NB4 (cell line): ENCODE measurements at regions not wholly inside any gene's neighbourhood (a gene's known extent, or its start where the extent isn't known, plus 50 kb on each side); places are given as distances from the start of the nearest gene placed in this dataset.

Experiments used
- MYC ChIP-seq: IDR thresholded peaks from 2 replicates; pipeline ENCODE4 v1.6.1; 2011; ENCODE audit warnings: low read depth, low read length
- POLR2A ChIP-seq: IDR thresholded peaks from 2 replicates; pipeline ENCODE4 v1.6.1; 2011; ENCODE audit warnings: mild to moderate bottlenecking; ENCODE audit not compliant: insufficient read length; ENCODE audit errors: extremely low read depth
- TF ChIP-seq, protein P1 (sequence below): IDR thresholded peaks from one replicate; pipeline ENCODE4 v1.5.1; 2012; ENCODE audit warnings: low read depth, low read length
- TF ChIP-seq, protein P2 (sequence below): IDR thresholded peaks from 2 replicates; pipeline ENCODE4 v1.6.1; 2011; ENCODE audit warnings: low read depth, low read length

DNA sequence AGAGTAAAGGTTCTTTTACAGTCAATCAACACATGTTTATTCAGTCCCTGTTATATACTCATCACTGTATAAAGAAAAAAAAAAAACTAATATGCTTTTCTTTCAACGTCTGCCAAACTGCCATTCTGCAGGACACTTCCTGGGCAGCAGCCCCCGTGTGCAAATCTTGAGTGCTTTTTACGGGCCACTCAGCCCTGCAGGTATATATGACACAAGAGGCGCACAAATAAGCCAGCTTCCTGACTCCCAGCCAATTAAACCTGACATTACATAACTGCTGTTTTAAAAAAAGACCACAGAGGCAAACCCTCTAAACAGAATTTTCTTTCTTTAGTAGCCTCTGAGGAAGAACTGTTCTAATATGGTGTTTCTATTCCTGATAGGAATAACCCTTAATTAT is 263.0 kb upstream of the NEBL start:
- TF ChIP-seq POLR2A = no peak
- TF ChIP-seq, protein P1, sequence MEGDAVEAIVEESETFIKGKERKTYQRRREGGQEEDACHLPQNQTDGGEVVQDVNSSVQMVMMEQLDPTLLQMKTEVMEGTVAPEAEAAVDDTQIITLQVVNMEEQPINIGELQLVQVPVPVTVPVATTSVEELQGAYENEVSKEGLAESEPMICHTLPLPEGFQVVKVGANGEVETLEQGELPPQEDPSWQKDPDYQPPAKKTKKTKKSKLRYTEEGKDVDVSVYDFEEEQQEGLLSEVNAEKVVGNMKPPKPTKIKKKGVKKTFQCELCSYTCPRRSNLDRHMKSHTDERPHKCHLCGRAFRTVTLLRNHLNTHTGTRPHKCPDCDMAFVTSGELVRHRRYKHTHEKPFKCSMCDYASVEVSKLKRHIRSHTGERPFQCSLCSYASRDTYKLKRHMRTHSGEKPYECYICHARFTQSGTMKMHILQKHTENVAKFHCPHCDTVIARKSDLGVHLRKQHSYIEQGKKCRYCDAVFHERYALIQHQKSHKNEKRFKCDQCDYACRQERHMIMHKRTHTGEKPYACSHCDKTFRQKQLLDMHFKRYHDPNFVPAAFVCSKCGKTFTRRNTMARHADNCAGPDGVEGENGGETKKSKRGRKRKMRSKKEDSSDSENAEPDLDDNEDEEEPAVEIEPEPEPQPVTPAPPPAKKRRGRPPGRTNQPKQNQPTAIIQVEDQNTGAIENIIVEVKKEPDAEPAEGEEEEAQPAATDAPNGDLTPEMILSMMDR = no peak
- TF ChIP-seq MYC = no peak
- TF ChIP-seq, protein P2, sequence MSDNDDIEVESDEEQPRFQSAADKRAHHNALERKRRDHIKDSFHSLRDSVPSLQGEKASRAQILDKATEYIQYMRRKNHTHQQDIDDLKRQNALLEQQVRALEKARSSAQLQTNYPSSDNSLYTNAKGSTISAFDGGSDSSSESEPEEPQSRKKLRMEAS = no peak
